PC-3 (cell line): ENCODE measurements at regions not wholly inside any gene's neighbourhood (a gene's known extent, or its start where the extent isn't known, plus 50 kb on each side); places are given as distances from the start of the nearest gene placed in this dataset.

Experiments
- EZH2 ChIP-seq: fragments of 300-600 bp; sonication (generic); IDR thresholded peaks from one replicate; pipeline ENCODE4 v1.6.1; 2017; ENCODE audit warnings: antibody characterized with exemption, mild to moderate bottlenecking, low read length; ENCODE audit not compliant: unreplicated experiment
- TF ChIP-seq, protein P1 (sequence below): fragments of 300-600 bp; sonication (generic); conservative IDR thresholded peaks from 2 replicates; pipeline ENCODE4 v1.5.1; 2017; ENCODE audit warnings: antibody characterized with exemption, low read depth, mild to moderate bottlenecking, low read length

DNA sequence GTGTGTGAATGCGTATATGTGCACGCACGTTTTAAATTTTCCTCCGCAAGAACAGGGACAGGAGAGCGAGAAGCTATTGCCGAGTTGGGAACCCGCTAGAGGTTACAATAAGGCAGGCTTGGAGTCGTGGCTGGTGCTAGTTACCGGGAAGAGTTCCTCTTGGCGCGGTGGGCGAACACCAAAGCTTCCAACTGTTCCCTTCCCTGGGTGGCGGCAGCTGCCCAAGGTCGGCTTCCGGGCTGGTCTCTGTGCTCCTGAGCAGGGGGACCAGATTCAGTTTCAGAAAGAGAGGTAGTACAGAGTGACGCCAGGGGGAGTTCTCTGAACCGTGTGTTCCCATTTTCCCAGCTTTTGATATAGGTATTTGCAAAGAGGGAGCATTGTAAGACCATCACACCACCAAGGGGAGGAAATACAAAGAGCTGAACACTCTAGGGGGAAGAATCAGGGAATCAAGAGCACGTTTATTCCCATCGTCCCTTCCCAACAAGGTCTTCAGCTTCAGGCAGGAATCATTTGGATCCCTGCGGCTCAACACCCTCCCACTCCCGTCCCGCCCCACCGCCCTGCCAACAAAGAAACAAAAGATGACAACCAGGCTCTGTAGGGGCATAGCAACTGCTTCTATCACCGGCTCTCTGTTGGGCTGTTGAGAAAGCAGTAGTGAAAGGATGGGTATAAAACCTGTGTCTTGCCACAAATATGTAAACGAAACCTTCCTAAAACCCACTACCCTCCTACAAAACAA, 113.6 kb upstream of the TEX13C start:
- TF ChIP-seq, protein P1, sequence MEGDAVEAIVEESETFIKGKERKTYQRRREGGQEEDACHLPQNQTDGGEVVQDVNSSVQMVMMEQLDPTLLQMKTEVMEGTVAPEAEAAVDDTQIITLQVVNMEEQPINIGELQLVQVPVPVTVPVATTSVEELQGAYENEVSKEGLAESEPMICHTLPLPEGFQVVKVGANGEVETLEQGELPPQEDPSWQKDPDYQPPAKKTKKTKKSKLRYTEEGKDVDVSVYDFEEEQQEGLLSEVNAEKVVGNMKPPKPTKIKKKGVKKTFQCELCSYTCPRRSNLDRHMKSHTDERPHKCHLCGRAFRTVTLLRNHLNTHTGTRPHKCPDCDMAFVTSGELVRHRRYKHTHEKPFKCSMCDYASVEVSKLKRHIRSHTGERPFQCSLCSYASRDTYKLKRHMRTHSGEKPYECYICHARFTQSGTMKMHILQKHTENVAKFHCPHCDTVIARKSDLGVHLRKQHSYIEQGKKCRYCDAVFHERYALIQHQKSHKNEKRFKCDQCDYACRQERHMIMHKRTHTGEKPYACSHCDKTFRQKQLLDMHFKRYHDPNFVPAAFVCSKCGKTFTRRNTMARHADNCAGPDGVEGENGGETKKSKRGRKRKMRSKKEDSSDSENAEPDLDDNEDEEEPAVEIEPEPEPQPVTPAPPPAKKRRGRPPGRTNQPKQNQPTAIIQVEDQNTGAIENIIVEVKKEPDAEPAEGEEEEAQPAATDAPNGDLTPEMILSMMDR, result no peak
- TF ChIP-seq EZH2, result no peak
